Esophagus squamous epithelium (tissue), 5 donors: ENCODE measurements at regions not wholly inside any gene's neighbourhood (a gene's known extent, or its start where the extent isn't known, plus 50 kb on each side); places are given as distances from the start of the nearest gene placed in this dataset.

Experiments used
- DNase-seq: peaks from one replicate; lab custom pipeline; 2025; lab: John Stamatoyannopoulos, UW
- H3K27ac ChIP-seq, 4 donors: fragments of 200-600 bp; sonication (generic); one replicate each; pipeline ENCODE4 v1.5.1; 2016 to 2019; ENCODE audit warnings: mild to moderate bottlenecking in 1 of 4
- H3K27me3 ChIP-seq, 4 donors: fragments of 200-600 bp; sonication (generic); 1 replicate in 3 of 4; 2 replicates in 1 of 4; pipeline versions ENCODE4 v1.5.1 to v1.6.0; 2017 to 2021; ENCODE audit warnings: antibody characterized with exemption in 1 of 4
- H3K36me3 ChIP-seq, 3 donors: fragments of 200-600 bp; sonication (generic); one replicate each; pipeline ENCODE4 v1.5.1; 2016 to 2019
- H3K4me1 ChIP-seq, 3 donors: fragments of 200-600 bp; sonication (generic); one replicate each; pipeline ENCODE4 v1.5.1; 2017 to 2019
- H3K4me3 ChIP-seq, 4 donors: fragments of 200-600 bp; sonication (generic); 1 replicate in 3 of 4; 2 replicates in 1 of 4; pipeline ENCODE4 v1.5.1; 2016 to 2019; ENCODE audit warnings: mild to moderate bottlenecking in 2 of 4, moderate library complexity in 1 of 4
- H3K9me3 ChIP-seq, 3 donors: fragments of 200-600 bp; sonication (generic); one replicate each; pipeline ENCODE4 v1.5.1; 2016 to 2019
- POLR2A ChIP-seq, 4 donors: fragments of 450-650 bp; IDR thresholded peaks; one replicate each; pipeline ENCODE4 v1.6.1; 2017; ENCODE audit warnings: antibody characterized with exemption in 4 of 4, mild to moderate bottlenecking in 4 of 4, moderate library complexity in 3 of 4
- WGBS, 2 donors: methylation state at CpG; one replicate each; pipeline ENCODE4 v1.1.5; 2018; 5-methylcytosine and 5-hydroxymethylcytosine counted together
- intact Hi-C: fragments of 100-400 bp; cut with DNase I; formaldehyde crosslinking; loops from one replicate; pipeline ENCODE4 v1.15.0; 2022
- TF ChIP-seq, protein P1 (sequence below), 6 experiments: fragments of 450-650 bp in 4 of 6; fragments of 200-600 bp in 2 of 6; sonication (generic) in 2 of 6; IDR thresholded peaks; one replicate each; pipeline ENCODE4 v1.5.1; 2016 to 2019; ENCODE audit warnings: antibody characterized with exemption in 6 of 6, mild to moderate bottlenecking in 4 of 6, moderate library complexity in 4 of 6
- donor health status: DM: yes; HTN: yes; CAD: no.

DNA sequence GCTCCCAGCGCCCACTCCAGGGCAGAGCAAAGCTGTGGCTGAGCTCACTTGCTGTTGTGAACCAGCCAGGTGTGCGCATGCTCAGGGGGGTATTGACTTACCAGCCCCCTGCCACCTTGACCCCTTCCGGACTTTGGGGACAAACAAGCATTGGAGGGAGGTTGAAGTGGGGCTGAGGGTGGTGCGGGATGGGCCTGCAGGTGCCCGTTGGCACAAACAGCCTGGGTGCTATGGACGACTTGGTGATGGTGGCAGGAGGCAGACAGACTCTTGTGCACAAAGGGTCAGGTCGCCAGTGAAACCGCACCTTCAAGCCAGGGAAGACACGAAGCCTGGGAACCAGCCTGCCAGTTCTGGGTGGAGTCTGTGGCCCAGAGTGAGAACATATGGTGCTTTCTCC is 858.5 kb upstream of the PTPRD start:
- Histone ChIP-seq H3K36me3 (no peaks in the 10 kb centered on the region), H3K4me1 (no peaks in the 10 kb centered on the region), H3K27me3 (no peaks in the 10 kb centered on the region), H3K9me3 (no peaks in the 10 kb centered on the region), H3K27ac (no peak overlapping the region), H3K4me3 (no peak overlapping the region)
- no peak for DNase-seq
- TF ChIP-seq POLR2A (IDR thresholded peaks at IDR 0.05): no peak
- TF ChIP-seq, protein P1, sequence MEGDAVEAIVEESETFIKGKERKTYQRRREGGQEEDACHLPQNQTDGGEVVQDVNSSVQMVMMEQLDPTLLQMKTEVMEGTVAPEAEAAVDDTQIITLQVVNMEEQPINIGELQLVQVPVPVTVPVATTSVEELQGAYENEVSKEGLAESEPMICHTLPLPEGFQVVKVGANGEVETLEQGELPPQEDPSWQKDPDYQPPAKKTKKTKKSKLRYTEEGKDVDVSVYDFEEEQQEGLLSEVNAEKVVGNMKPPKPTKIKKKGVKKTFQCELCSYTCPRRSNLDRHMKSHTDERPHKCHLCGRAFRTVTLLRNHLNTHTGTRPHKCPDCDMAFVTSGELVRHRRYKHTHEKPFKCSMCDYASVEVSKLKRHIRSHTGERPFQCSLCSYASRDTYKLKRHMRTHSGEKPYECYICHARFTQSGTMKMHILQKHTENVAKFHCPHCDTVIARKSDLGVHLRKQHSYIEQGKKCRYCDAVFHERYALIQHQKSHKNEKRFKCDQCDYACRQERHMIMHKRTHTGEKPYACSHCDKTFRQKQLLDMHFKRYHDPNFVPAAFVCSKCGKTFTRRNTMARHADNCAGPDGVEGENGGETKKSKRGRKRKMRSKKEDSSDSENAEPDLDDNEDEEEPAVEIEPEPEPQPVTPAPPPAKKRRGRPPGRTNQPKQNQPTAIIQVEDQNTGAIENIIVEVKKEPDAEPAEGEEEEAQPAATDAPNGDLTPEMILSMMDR (IDR thresholded peaks at IDR 0.05): no peak
- 76 to 90% methylated on average over 2 to 5 of the region's 9 CpGs for WGBS, 2 donors
- intact Hi-C loops: no loop called here

DNA sequence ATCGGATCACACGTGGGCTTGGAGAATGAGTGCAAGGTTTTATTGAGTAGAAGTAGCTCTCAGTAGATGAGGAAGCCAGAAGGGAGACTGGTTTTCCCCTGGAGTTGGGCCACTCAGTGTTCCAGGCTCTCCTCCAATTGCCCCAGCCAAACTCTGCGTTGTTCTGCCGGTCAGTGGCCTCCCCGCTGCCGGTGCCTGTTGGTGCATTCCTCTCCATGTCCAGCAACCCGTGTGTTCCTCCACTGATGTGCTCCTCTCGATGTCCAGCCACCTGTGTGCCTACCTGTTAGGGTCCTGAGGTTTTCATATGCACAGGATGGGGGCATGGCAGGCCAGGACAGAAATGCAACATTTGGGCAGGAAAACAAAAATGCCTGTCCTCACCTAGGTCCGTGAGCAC is 888.0 kb upstream of the PTPRD start:
- H3K4me1 ChIP-seq: no peaks in the 10 kb centered on the region
- no peaks in the 10 kb centered on the region for H3K27me3 ChIP-seq
- intact Hi-C loops: no loop called here
- no peak overlapping the region for H3K27ac ChIP-seq
- 82 to 96% methylated on average over 6 of the region's 9 CpGs for WGBS, 2 donors
- peaks cover 0 to 6% (median 0%) of the 10 kb centered on the region in 3 donors for H3K9me3 ChIP-seq
- no peak overlapping the region for H3K4me3 ChIP-seq
- TF ChIP-seq, protein P1 (IDR thresholded peaks at IDR 0.05): no peak
- no peak for TF ChIP-seq POLR2A (IDR thresholded peaks at IDR 0.05)
- DNase-seq: no peak
- H3K36me3 ChIP-seq: no peaks in the 10 kb centered on the region

DNA sequence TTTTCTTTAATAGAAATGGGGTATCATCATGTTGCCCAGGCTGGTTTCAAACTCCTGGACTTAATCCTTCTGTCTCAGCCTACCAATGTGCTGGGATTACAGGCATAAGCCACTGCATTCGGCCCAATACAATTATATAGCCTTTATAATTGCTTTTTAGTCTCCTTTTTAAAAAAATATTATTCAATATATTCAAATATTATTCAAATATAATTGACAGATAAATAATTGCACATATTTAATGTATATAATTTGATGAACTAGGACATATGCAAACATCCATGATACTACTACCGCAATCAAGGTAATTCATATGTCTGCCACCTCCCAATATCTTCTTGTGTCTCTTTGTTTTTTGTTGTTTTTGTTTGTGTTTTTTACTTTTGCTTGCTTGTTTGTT is 894.2 kb upstream of the PTPRD start:
- Histone ChIP-seq H3K9me3 (peaks cover 0 to 6% (median 0%) of the 10 kb centered on the region in 3 donors), H3K4me3 (no peak overlapping the region), H3K27ac (no peak overlapping the region), H3K36me3 (no peaks in the 10 kb centered on the region), H3K27me3 (no peaks in the 10 kb centered on the region), H3K4me1 (no peaks in the 10 kb centered on the region)
- 48 to 56% methylated on average over 2 of the region's 2 CpGs for WGBS, 2 donors
- intact Hi-C loops: no loop called here
- no peak for DNase-seq
- TF ChIP-seq POLR2A (IDR thresholded peaks at IDR 0.05): no peak
- TF ChIP-seq, protein P1 (IDR thresholded peaks at IDR 0.05): no peak

DNA sequence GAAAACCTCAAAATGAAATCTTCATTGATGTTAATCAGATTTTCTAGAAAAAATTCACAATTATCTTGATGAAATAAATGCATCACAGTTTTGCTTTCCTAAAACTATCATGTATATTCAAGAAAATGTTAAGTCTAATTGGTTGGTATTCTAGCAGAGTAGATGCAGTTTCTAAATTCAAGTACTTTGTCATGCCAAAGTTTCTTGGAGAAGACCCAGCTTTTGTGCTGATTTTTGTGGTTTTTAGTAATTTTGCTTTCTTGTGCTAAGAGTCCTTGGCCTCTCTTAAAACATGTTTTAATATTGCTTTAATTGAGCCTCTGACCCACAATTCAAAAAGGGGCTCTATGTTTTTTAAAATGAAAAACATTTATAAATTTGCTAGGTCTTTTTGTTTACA is 924.8 kb upstream of the PTPRD start:
- no peaks in the 10 kb centered on the region for H3K27me3 ChIP-seq
- DNase-seq: no peak
- intact Hi-C loops: no loop called here

DNA sequence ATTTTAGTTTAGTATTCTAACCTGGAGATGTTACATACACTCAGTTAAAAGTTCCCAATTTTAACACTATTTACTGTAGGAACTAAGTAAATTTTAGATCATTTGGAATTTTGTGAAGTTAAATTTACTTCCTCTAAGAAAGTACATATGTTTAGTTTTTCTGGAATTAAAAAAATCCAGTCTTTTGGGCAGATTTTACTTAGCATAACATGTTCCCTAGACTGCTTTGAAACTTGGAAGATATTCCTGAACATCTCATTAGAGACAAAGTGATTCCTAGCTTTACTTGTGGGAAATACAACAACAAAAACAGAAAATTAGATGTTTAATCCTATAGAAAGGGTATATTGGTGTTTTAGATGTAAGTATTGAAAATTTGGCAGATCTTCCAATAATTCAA is 930.0 kb upstream of the PTPRD start:
- H3K27me3 ChIP-seq: no peaks in the 10 kb centered on the region
- no peaks in the 10 kb centered on the region for H3K4me1 ChIP-seq
- no peak for DNase-seq
- TF ChIP-seq POLR2A (IDR thresholded peaks at IDR 0.05): no peak
- intact Hi-C loops: no loop called here
- H3K36me3 ChIP-seq: no peaks in the 10 kb centered on the region
- H3K9me3 ChIP-seq: no peaks in the 10 kb centered on the region
- no peak overlapping the region for H3K4me3 ChIP-seq
- no peak overlapping the region for H3K27ac ChIP-seq

More for the DNA sequence above, 924.8 kb upstream of the PTPRD start:
- H3K27ac ChIP-seq: no peak overlapping the region
- H3K9me3 ChIP-seq: no peaks in the 10 kb centered on the region
- TF ChIP-seq, protein P1 (IDR thresholded peaks at IDR 0.05): no peak
- no peak for TF ChIP-seq POLR2A (IDR thresholded peaks at IDR 0.05)
- H3K4me3 ChIP-seq: no peak overlapping the region
- no peaks in the 10 kb centered on the region for H3K36me3 ChIP-seq
- H3K4me1 ChIP-seq: no peaks in the 10 kb centered on the region

DNA sequence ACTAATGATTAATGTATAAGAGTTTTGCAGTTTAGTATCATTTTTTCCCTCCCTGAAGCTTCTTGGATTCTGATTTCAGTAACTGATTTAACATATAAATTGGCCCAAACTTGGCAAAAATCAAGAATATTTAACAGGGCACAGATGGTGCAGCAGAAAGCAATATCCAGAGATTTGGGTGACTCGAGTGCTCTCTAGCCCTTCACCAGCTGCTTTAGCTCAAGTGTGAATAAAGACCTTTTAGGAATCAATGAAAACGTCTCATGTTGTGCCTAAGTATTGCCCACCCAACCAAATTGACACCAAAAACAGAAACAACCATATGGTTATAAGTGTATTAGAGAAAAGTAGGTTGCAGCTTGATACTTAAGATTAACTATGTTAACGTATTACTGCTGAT is 933.4 kb upstream of the PTPRD start:
- Histone ChIP-seq H3K27ac (no peak overlapping the region), H3K4me1 (no peaks in the 10 kb centered on the region), H3K36me3 (no peaks in the 10 kb centered on the region), H3K9me3 (no peaks in the 10 kb centered on the region), H3K4me3 (no peak overlapping the region), H3K27me3 (no peaks in the 10 kb centered on the region)
- no peak for DNase-seq
- 38 to 42% methylated on average over 3 of the region's 3 CpGs for WGBS, 2 donors
- no peak for TF ChIP-seq POLR2A (IDR thresholded peaks at IDR 0.05)
- TF ChIP-seq, protein P1 (IDR thresholded peaks at IDR 0.05): no peak
- intact Hi-C loops: no loop called here
